Activated naive CD4-positive, alpha-beta T cell treated with anti-CD3 and anti-CD28 coated beads, Interleukin-2, amount 50 U/mL, for 24 hours (primary cell): ENCODE measurements at regions not wholly inside any gene's neighbourhood (a gene's known extent, or its start where the extent isn't known, plus 50 kb on each side); places are given as distances from the start of the nearest gene placed in this dataset.

ENCODE experiments used
- H3K27ac Mint-ChIP-seq: one replicate; pipeline ENCODE4 v1.8.0; 2021; ENCODE audit warnings: mild to moderate bottlenecking, mixed read lengths
- H3K27me3 Mint-ChIP-seq: one replicate; pipeline ENCODE4 v1.8.0; 2021; ENCODE audit warnings: mixed read lengths
- H3K36me3 Mint-ChIP-seq: one replicate; pipeline ENCODE4 v1.8.0; 2021; ENCODE audit warnings: mixed read lengths
- H3K4me1 Mint-ChIP-seq: one replicate; pipeline ENCODE4 v1.8.0; 2021; ENCODE audit warnings: mixed read lengths
- H3K4me3 Mint-ChIP-seq: one replicate; pipeline ENCODE4 v1.8.0; 2021; ENCODE audit warnings: mild to moderate bottlenecking, mixed read lengths
- H3K9me3 Mint-ChIP-seq: one replicate; pipeline ENCODE4 v1.8.0; 2021; ENCODE audit warnings: mixed read lengths

GRCh38 chr3:82927309-82928253, 1166.1 kb upstream of the GBE1 start:
- no peaks in the 10 kb centered on the region for H3K4me1 Mint-ChIP-seq
- H3K27me3 Mint-ChIP-seq: no peaks in the 10 kb centered on the region
- H3K27ac Mint-ChIP-seq: no peak overlapping the region
- H3K9me3 Mint-ChIP-seq: no peaks in the 10 kb centered on the region
- no peak overlapping the region for H3K4me3 Mint-ChIP-seq
- no peaks in the 10 kb centered on the region for H3K36me3 Mint-ChIP-seq

- no peaks in the 10 kb centered on the region for H3K36me3 Mint-ChIP-seq
- H3K27me3 Mint-ChIP-seq: no peaks in the 10 kb centered on the region
- H3K27ac Mint-ChIP-seq: no peak overlapping the region
- no peak overlapping the region for H3K4me3 Mint-ChIP-seq
- H3K4me1 Mint-ChIP-seq: no peaks in the 10 kb centered on the region
- H3K9me3 Mint-ChIP-seq: no peaks in the 10 kb centered on the region
Measured at GRCh38 chr3:82891028-82891427, 1129.6 kb upstream of the GBE1 start.

GRCh38 chr3:82883072-82883471, 1121.6 kb upstream of the GBE1 start:
- Mint-ChIP-seq H3K4me1 (no peaks in the 10 kb centered on the region), H3K4me3 (no peak overlapping the region), H3K9me3 (no peaks in the 10 kb centered on the region), H3K27ac (no peak overlapping the region), H3K36me3 (no peaks in the 10 kb centered on the region), H3K27me3 (no peaks in the 10 kb centered on the region)

GRCh38 chr3:82875401-82875800, 1114.0 kb upstream of the GBE1 start:
- no peaks in the 10 kb centered on the region for H3K4me1 Mint-ChIP-seq
- H3K9me3 Mint-ChIP-seq: no peaks in the 10 kb centered on the region
- no peak overlapping the region for H3K4me3 Mint-ChIP-seq
- H3K27me3 Mint-ChIP-seq: no peaks in the 10 kb centered on the region
- no peak overlapping the region for H3K27ac Mint-ChIP-seq
- no peaks in the 10 kb centered on the region for H3K36me3 Mint-ChIP-seq

- Mint-ChIP-seq H3K27me3 (no peaks in the 10 kb centered on the region), H3K36me3 (no peaks in the 10 kb centered on the region), H3K4me3 (no peak overlapping the region), H3K27ac (no peak overlapping the region), H3K9me3 (peaks cover 22% of the 10 kb centered on the region), H3K4me1 (no peaks in the 10 kb centered on the region)
Measured at GRCh38 chr3:82839871-82840270, 1078.4 kb upstream of the GBE1 start.

GRCh38 chr3:82834098-82834497, 1072.7 kb upstream of the GBE1 start:
- H3K27ac Mint-ChIP-seq: no peak overlapping the region
- no peaks in the 10 kb centered on the region for H3K27me3 Mint-ChIP-seq
- H3K9me3 Mint-ChIP-seq: peaks cover 4% of the 10 kb centered on the region
- H3K4me1 Mint-ChIP-seq: no peaks in the 10 kb centered on the region
- H3K36me3 Mint-ChIP-seq: no peaks in the 10 kb centered on the region
- H3K4me3 Mint-ChIP-seq: no peak overlapping the region

GRCh38 chr3:82824491-82824890, 1063.0 kb upstream of the GBE1 start:
- no peak overlapping the region for H3K27ac Mint-ChIP-seq
- no peaks in the 10 kb centered on the region for H3K36me3 Mint-ChIP-seq
- no peaks in the 10 kb centered on the region for H3K4me1 Mint-ChIP-seq
- H3K27me3 Mint-ChIP-seq: no peaks in the 10 kb centered on the region
- H3K4me3 Mint-ChIP-seq: no peak overlapping the region
- H3K9me3 Mint-ChIP-seq: peaks cover 5% of the 10 kb centered on the region

GRCh38 chr3:82816086-82816485, 1054.6 kb upstream of the GBE1 start:
- H3K27me3 Mint-ChIP-seq: no peaks in the 10 kb centered on the region
- H3K4me1 Mint-ChIP-seq: no peaks in the 10 kb centered on the region
- H3K36me3 Mint-ChIP-seq: no peaks in the 10 kb centered on the region
- H3K4me3 Mint-ChIP-seq: no peak overlapping the region
- H3K9me3 Mint-ChIP-seq: peaks cover 6% of the 10 kb centered on the region
- no peak overlapping the region for H3K27ac Mint-ChIP-seq

GRCh38 chr3:82815417-82816058, 1054.1 kb upstream of the GBE1 start:
- Mint-ChIP-seq H3K27me3 (no peaks in the 10 kb centered on the region), H3K27ac (no peak overlapping the region), H3K36me3 (no peaks in the 10 kb centered on the region), H3K9me3 (peaks cover 6% of the 10 kb centered on the region), H3K4me1 (no peaks in the 10 kb centered on the region), H3K4me3 (no peak overlapping the region)

- H3K4me1 Mint-ChIP-seq: no peaks in the 10 kb centered on the region
- H3K9me3 Mint-ChIP-seq: peaks cover 6% of the 10 kb centered on the region
- H3K27ac Mint-ChIP-seq: no peak overlapping the region
- no peak overlapping the region for H3K4me3 Mint-ChIP-seq
- H3K36me3 Mint-ChIP-seq: no peaks in the 10 kb centered on the region
- no peaks in the 10 kb centered on the region for H3K27me3 Mint-ChIP-seq
Measured at GRCh38 chr3:82814660-82815059, 1053.2 kb upstream of the GBE1 start.

GRCh38 chr3:82807781-82808180, 1046.3 kb upstream of the GBE1 start:
- H3K27me3 Mint-ChIP-seq: no peaks in the 10 kb centered on the region

GRCh38 chr3:82802501-82802900, 1041.1 kb upstream of the GBE1 start:
- Mint-ChIP-seq H3K36me3 (no peaks in the 10 kb centered on the region), H3K27ac (no peak overlapping the region), H3K4me3 (no peak overlapping the region), H3K4me1 (no peaks in the 10 kb centered on the region), H3K9me3 (no peaks in the 10 kb centered on the region), H3K27me3 (no peaks in the 10 kb centered on the region)

More at GRCh38 chr3:82807781-82808180, 1046.3 kb upstream of the GBE1 start:
- no peaks in the 10 kb centered on the region for H3K36me3 Mint-ChIP-seq
- no peak overlapping the region for H3K27ac Mint-ChIP-seq
- H3K9me3 Mint-ChIP-seq: peaks cover 6% of the 10 kb centered on the region
- no peaks in the 10 kb centered on the region for H3K4me1 Mint-ChIP-seq
- no peak overlapping the region for H3K4me3 Mint-ChIP-seq

GRCh38 chr3:82800248-82800647, 1038.8 kb upstream of the GBE1 start:
- Mint-ChIP-seq H3K27ac (no peak overlapping the region), H3K4me3 (no peak overlapping the region), H3K36me3 (no peaks in the 10 kb centered on the region), H3K4me1 (no peaks in the 10 kb centered on the region), H3K27me3 (no peaks in the 10 kb centered on the region), H3K9me3 (no peaks in the 10 kb centered on the region)

GRCh38 chr3:82796765-82797164, 1035.3 kb upstream of the GBE1 start:
- Mint-ChIP-seq H3K27ac (no peak overlapping the region), H3K4me1 (no peaks in the 10 kb centered on the region), H3K4me3 (no peak overlapping the region), H3K9me3 (peaks cover 11% of the 10 kb centered on the region), H3K36me3 (no peaks in the 10 kb centered on the region), H3K27me3 (no peaks in the 10 kb centered on the region)

GRCh38 chr3:82791241-82791640, 1029.8 kb upstream of the GBE1 start:
- Mint-ChIP-seq H3K27ac (no peak overlapping the region), H3K4me1 (no peaks in the 10 kb centered on the region), H3K4me3 (no peak overlapping the region), H3K9me3 (peaks cover 17% of the 10 kb centered on the region), H3K27me3 (no peaks in the 10 kb centered on the region), H3K36me3 (no peaks in the 10 kb centered on the region)

GRCh38 chr3:82790307-82791097, 1029.1 kb upstream of the GBE1 start:
- no peaks in the 10 kb centered on the region for H3K27me3 Mint-ChIP-seq
- H3K36me3 Mint-ChIP-seq: no peaks in the 10 kb centered on the region
- H3K9me3 Mint-ChIP-seq: peaks cover 17% of the 10 kb centered on the region
- no peak overlapping the region for H3K4me3 Mint-ChIP-seq
- H3K4me1 Mint-ChIP-seq: no peaks in the 10 kb centered on the region
- no peak overlapping the region for H3K27ac Mint-ChIP-seq
